GM23338 (cell line): ENCODE measurements at regions not wholly inside any gene's neighbourhood (a gene's known extent, or its start where the extent isn't known, plus 50 kb on each side); places are given as distances from the start of the nearest gene placed in this dataset.

Experiments
- ATAC-seq: fragments of 200-7000 bp; cut with Tn5 transposase; 3 replicates; pipeline ENCODE4 v1.9.1; 2020
- DNase-seq: peaks from one replicate; pipeline ENCODE4 v3.0.0-alpha.2; 2015; ENCODE audit warnings: low spot score
- H2AFZ ChIP-seq: fragments of 200-600 bp; sonication (generic); 2 replicates; pipeline ENCODE4 v1.8.0; 2016; ENCODE audit warnings: antibody characterized with exemption, mild to moderate bottlenecking, moderate library complexity
- H3F3A ChIP-seq: fragments of 200-600 bp; sonication (generic); replicated peaks from 2 replicates; pipeline ENCODE4 v1.8.0; 2017; ENCODE audit warnings: antibody characterized with exemption, mixed run types, low read depth
- H3K27ac ChIP-seq: fragments of 200-600 bp; sonication (generic); 2 replicates; pipeline ENCODE4 v1.6.1; 2016; ENCODE audit warnings: low read depth
- H3K27me3 ChIP-seq: fragments of 200-600 bp; sonication (generic); 2 replicates; pipeline ENCODE4 v1.8.0; 2016; ENCODE audit warnings: mild to moderate bottlenecking, mixed run types, moderate library complexity; ENCODE audit not compliant: insufficient read depth
- H3K36me3 ChIP-seq: fragments of 200-600 bp; sonication (generic); 2 replicates; pipeline ENCODE4 v1.8.0; 2016; ENCODE audit warnings: mild to moderate bottlenecking; ENCODE audit not compliant: insufficient read depth
- H3K4me1 ChIP-seq: fragments of 200-600 bp; sonication (generic); 2 replicates; pipeline ENCODE4 v1.8.0; 2016; ENCODE audit warnings: mild to moderate bottlenecking, moderate library complexity; ENCODE audit not compliant: insufficient read depth
- H3K4me2 ChIP-seq: fragments of 200-600 bp; sonication (generic); 2 replicates; pipeline ENCODE4 v1.7.1; 2017; ENCODE audit warnings: mixed run types
- H3K4me3 ChIP-seq: fragments of 200-600 bp; sonication (generic); 2 replicates; pipeline ENCODE4 v1.6.1; 2016; ENCODE audit warnings: mixed run types
- H3K79me2 ChIP-seq: fragments of 200-600 bp; sonication (generic); replicated peaks from 2 replicates; pipeline ENCODE4 v1.8.0; 2017; ENCODE audit warnings: mild to moderate bottlenecking; ENCODE audit not compliant: insufficient read depth
- H3K9me2 ChIP-seq: fragments of 200-600 bp; sonication (generic); 2 replicates; pipeline ENCODE4 v1.8.0; 2017; ENCODE audit not compliant: insufficient read depth
- H4K20me1 ChIP-seq: fragments of 200-600 bp; sonication (generic); replicated peaks from 2 replicates; pipeline ENCODE4 v1.8.0; 2017; ENCODE audit warnings: mild to moderate bottlenecking; ENCODE audit not compliant: insufficient read depth
- H3K27ac Mint-ChIP-seq: 2 replicates; pipeline ENCODE4 v1.8.0; 2020; ENCODE audit warnings: inconsistent platforms, mild to moderate bottlenecking, moderate library complexity, mixed read lengths
- H3K27me3 Mint-ChIP-seq: 3 replicates; pipeline ENCODE4 v1.8.0; 2022; ENCODE audit warnings: low read depth, mild to moderate bottlenecking, moderate library complexity, mixed read lengths, inconsistent platforms; ENCODE audit not compliant: insufficient read depth, poor library complexity
- H3K36me3 Mint-ChIP-seq: 3 replicates; pipeline ENCODE4 v1.8.0; 2021; ENCODE audit warnings: low read depth, mild to moderate bottlenecking, inconsistent platforms, moderate library complexity, mixed read lengths
- H3K4me1 Mint-ChIP-seq: 3 replicates; pipeline ENCODE4 v1.8.0; 2020; ENCODE audit warnings: mild to moderate bottlenecking, inconsistent platforms, mixed read lengths
- H3K4me3 Mint-ChIP-seq: 3 replicates; pipeline ENCODE4 v1.8.0; 2021; ENCODE audit warnings: moderate library complexity, mild to moderate bottlenecking, inconsistent platforms, mixed read lengths
- H3K9me3 Mint-ChIP-seq: 3 replicates; pipeline ENCODE4 v1.8.0; 2020; ENCODE audit warnings: moderate library complexity, mild to moderate bottlenecking, inconsistent platforms, mixed read lengths
- CREB1 ChIP-seq: fragments of 250-450 bp; sonication (Bioruptor Pico); IDR thresholded peaks from 2 replicates; pipeline ENCODE4 v1.5.0; 2020; ENCODE audit warnings: low read depth, mild to moderate bottlenecking, moderate library complexity
- EZH2 ChIP-seq: fragments of 200-600 bp; sonication (generic); IDR thresholded peaks from one replicate; pipeline ENCODE4 v1.8.0; 2017; ENCODE audit warnings: antibody characterized with exemption, mild to moderate bottlenecking, low read depth; ENCODE audit not compliant: unreplicated experiment
- EZH2phosphoT487 ChIP-seq: fragments of 200-600 bp; sonication (generic); IDR thresholded peaks from one replicate; pipeline ENCODE4 v1.8.1; 2018; ENCODE audit warnings: antibody characterized with exemption; ENCODE audit not compliant: unreplicated experiment
- JUNB ChIP-seq: IDR thresholded peaks from one replicate; pipeline ENCODE4 v1.6.1; 2016; ENCODE audit warnings: antibody characterized with exemption; ENCODE audit not compliant: unreplicated experiment
- NANOG ChIP-seq: IDR thresholded peaks from 2 replicates; pipeline ENCODE4 v1.6.1; 2016; ENCODE audit warnings: antibody characterized with exemption, borderline replicate concordance
- POLR2AphosphoS5 ChIP-seq: IDR thresholded peaks from 2 replicates; pipeline ENCODE4 v1.6.1; 2016; ENCODE audit warnings: antibody characterized with exemption, low read depth
- STAT1 ChIP-seq: IDR thresholded peaks from one replicate; pipeline ENCODE4 v1.6.1; 2016; ENCODE audit warnings: antibody characterized with exemption; ENCODE audit not compliant: unreplicated experiment
- ZNF114 ChIP-seq: fragments of 250-450 bp; sonication (Bioruptor Pico); IDR thresholded peaks from 2 replicates; pipeline ENCODE4 v1.5.0; 2020; ENCODE audit warnings: mild to moderate bottlenecking, moderate library complexity
- ZNF331 ChIP-seq: fragments of 250-450 bp; sonication (Bioruptor Pico); IDR thresholded peaks from 2 replicates; pipeline ENCODE4 v1.5.0; 2020; ENCODE audit warnings: low read depth, mild to moderate bottlenecking, moderate library complexity
- TF ChIP-seq, protein P1 (sequence below), 2 experiments: fragments of 200-600 bp in 1 of 2; sonication (generic) in 1 of 2; conservative IDR thresholded peaks; 2 replicates each; pipeline versions ENCODE4 v1.5.1 to v1.6.1; 2016 to 2017; ENCODE audit warnings: antibody characterized with exemption in 2 of 2, low read depth in 2 of 2, mild to moderate bottlenecking in 2 of 2, moderate library complexity in 1 of 2
- TF ChIP-seq, protein P2 (sequence below): IDR thresholded peaks from one replicate; pipeline ENCODE4 v1.6.1; 2018; ENCODE audit warnings: antibody characterized with exemption; ENCODE audit not compliant: unreplicated experiment
- TF ChIP-seq, protein P3 (sequence below): IDR thresholded peaks from 2 replicates; pipeline ENCODE4 v1.6.1; 2016; ENCODE audit warnings: antibody characterized with exemption
- TF ChIP-seq, protein P4 (sequence below): fragments of 250-450 bp; sonication (Bioruptor Pico); IDR thresholded peaks from 2 replicates; pipeline ENCODE4 v1.5.0; 2020; ENCODE audit warnings: mild to moderate bottlenecking, moderate library complexity

DNA sequence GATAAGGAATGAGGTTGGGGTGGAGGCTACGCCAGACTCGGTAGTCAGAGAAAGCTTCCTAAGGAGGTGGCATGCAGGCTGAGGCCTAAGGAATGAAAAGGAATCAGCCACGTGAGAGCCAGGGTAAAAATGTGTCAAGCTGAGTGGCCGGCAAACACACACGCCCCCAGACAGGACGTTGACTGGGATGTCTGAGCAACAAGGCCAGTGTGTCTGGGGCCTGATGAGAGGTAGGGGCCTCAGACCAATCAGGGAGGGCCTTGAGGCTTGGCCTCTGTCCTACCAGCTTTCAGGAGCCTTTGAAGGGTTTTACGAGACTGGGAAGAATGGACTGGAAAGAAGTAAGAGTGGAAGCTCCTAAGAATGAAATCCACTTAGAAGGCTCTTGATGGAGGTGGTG lies 61.0 kb upstream of the PHACTR2 start:
- H3K4me1 Mint-ChIP-seq = peaks cover 1% of the 10 kb centered on the region; the same call in 2 of the 3 replicates
- H3K27ac ChIP-seq = no peak overlapping the region

More for the DNA sequence above, 61.0 kb upstream of the PHACTR2 start:
- Histone ChIP-seq H3K4me3 (no peak overlapping the region), H3K79me2 (no peaks in the 10 kb centered on the region), H3K4me2 (no peak overlapping the region), H3K4me1 (no peaks in the 10 kb centered on the region), H3K27me3 (no peaks in the 10 kb centered on the region), H3K36me3 (no peaks in the 10 kb centered on the region), H2AFZ (no peak overlapping the region), H4K20me1 (no peaks in the 10 kb centered on the region), H3K9me2 (no peaks in the 10 kb centered on the region; the same call in 1 of the 2 replicates), H3F3A (no peaks in the 10 kb centered on the region)
- Mint-ChIP-seq H3K9me3 (no peaks in the 10 kb centered on the region), H3K36me3 (no peaks in the 10 kb centered on the region), H3K4me3 (no peak overlapping the region), H3K27me3 (peaks cover 3% of the 10 kb centered on the region), H3K27ac (no peak overlapping the region)
- no peak for ATAC-seq
- DNase-seq = no peak
- TF ChIP-seq ZNF331 (CRISPR knock-in tag) (no peak), NANOG (no peak), STAT1 (no peak), CREB1 (no peak), ZNF114 (CRISPR knock-in tag) (no peak), JUNB (no peak), EZH2phosphoT487 (no peak), EZH2 (no peak), POLR2AphosphoS5 (no peak)
- TF ChIP-seq, protein P1, sequence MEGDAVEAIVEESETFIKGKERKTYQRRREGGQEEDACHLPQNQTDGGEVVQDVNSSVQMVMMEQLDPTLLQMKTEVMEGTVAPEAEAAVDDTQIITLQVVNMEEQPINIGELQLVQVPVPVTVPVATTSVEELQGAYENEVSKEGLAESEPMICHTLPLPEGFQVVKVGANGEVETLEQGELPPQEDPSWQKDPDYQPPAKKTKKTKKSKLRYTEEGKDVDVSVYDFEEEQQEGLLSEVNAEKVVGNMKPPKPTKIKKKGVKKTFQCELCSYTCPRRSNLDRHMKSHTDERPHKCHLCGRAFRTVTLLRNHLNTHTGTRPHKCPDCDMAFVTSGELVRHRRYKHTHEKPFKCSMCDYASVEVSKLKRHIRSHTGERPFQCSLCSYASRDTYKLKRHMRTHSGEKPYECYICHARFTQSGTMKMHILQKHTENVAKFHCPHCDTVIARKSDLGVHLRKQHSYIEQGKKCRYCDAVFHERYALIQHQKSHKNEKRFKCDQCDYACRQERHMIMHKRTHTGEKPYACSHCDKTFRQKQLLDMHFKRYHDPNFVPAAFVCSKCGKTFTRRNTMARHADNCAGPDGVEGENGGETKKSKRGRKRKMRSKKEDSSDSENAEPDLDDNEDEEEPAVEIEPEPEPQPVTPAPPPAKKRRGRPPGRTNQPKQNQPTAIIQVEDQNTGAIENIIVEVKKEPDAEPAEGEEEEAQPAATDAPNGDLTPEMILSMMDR (conservative IDR thresholded peaks at IDR 0.05; ENCODE audit: low read depth in 2 of 2) = no peak
- TF ChIP-seq, protein P2, sequence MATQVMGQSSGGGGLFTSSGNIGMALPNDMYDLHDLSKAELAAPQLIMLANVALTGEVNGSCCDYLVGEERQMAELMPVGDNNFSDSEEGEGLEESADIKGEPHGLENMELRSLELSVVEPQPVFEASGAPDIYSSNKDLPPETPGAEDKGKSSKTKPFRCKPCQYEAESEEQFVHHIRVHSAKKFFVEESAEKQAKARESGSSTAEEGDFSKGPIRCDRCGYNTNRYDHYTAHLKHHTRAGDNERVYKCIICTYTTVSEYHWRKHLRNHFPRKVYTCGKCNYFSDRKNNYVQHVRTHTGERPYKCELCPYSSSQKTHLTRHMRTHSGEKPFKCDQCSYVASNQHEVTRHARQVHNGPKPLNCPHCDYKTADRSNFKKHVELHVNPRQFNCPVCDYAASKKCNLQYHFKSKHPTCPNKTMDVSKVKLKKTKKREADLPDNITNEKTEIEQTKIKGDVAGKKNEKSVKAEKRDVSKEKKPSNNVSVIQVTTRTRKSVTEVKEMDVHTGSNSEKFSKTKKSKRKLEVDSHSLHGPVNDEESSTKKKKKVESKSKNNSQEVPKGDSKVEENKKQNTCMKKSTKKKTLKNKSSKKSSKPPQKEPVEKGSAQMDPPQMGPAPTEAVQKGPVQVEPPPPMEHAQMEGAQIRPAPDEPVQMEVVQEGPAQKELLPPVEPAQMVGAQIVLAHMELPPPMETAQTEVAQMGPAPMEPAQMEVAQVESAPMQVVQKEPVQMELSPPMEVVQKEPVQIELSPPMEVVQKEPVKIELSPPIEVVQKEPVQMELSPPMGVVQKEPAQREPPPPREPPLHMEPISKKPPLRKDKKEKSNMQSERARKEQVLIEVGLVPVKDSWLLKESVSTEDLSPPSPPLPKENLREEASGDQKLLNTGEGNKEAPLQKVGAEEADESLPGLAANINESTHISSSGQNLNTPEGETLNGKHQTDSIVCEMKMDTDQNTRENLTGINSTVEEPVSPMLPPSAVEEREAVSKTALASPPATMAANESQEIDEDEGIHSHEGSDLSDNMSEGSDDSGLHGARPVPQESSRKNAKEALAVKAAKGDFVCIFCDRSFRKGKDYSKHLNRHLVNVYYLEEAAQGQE = no peak
- TF ChIP-seq, protein P3, sequence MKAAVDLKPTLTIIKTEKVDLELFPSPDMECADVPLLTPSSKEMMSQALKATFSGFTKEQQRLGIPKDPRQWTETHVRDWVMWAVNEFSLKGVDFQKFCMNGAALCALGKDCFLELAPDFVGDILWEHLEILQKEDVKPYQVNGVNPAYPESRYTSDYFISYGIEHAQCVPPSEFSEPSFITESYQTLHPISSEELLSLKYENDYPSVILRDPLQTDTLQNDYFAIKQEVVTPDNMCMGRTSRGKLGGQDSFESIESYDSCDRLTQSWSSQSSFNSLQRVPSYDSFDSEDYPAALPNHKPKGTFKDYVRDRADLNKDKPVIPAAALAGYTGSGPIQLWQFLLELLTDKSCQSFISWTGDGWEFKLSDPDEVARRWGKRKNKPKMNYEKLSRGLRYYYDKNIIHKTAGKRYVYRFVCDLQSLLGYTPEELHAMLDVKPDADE = no peak
- TF ChIP-seq, protein P4, sequence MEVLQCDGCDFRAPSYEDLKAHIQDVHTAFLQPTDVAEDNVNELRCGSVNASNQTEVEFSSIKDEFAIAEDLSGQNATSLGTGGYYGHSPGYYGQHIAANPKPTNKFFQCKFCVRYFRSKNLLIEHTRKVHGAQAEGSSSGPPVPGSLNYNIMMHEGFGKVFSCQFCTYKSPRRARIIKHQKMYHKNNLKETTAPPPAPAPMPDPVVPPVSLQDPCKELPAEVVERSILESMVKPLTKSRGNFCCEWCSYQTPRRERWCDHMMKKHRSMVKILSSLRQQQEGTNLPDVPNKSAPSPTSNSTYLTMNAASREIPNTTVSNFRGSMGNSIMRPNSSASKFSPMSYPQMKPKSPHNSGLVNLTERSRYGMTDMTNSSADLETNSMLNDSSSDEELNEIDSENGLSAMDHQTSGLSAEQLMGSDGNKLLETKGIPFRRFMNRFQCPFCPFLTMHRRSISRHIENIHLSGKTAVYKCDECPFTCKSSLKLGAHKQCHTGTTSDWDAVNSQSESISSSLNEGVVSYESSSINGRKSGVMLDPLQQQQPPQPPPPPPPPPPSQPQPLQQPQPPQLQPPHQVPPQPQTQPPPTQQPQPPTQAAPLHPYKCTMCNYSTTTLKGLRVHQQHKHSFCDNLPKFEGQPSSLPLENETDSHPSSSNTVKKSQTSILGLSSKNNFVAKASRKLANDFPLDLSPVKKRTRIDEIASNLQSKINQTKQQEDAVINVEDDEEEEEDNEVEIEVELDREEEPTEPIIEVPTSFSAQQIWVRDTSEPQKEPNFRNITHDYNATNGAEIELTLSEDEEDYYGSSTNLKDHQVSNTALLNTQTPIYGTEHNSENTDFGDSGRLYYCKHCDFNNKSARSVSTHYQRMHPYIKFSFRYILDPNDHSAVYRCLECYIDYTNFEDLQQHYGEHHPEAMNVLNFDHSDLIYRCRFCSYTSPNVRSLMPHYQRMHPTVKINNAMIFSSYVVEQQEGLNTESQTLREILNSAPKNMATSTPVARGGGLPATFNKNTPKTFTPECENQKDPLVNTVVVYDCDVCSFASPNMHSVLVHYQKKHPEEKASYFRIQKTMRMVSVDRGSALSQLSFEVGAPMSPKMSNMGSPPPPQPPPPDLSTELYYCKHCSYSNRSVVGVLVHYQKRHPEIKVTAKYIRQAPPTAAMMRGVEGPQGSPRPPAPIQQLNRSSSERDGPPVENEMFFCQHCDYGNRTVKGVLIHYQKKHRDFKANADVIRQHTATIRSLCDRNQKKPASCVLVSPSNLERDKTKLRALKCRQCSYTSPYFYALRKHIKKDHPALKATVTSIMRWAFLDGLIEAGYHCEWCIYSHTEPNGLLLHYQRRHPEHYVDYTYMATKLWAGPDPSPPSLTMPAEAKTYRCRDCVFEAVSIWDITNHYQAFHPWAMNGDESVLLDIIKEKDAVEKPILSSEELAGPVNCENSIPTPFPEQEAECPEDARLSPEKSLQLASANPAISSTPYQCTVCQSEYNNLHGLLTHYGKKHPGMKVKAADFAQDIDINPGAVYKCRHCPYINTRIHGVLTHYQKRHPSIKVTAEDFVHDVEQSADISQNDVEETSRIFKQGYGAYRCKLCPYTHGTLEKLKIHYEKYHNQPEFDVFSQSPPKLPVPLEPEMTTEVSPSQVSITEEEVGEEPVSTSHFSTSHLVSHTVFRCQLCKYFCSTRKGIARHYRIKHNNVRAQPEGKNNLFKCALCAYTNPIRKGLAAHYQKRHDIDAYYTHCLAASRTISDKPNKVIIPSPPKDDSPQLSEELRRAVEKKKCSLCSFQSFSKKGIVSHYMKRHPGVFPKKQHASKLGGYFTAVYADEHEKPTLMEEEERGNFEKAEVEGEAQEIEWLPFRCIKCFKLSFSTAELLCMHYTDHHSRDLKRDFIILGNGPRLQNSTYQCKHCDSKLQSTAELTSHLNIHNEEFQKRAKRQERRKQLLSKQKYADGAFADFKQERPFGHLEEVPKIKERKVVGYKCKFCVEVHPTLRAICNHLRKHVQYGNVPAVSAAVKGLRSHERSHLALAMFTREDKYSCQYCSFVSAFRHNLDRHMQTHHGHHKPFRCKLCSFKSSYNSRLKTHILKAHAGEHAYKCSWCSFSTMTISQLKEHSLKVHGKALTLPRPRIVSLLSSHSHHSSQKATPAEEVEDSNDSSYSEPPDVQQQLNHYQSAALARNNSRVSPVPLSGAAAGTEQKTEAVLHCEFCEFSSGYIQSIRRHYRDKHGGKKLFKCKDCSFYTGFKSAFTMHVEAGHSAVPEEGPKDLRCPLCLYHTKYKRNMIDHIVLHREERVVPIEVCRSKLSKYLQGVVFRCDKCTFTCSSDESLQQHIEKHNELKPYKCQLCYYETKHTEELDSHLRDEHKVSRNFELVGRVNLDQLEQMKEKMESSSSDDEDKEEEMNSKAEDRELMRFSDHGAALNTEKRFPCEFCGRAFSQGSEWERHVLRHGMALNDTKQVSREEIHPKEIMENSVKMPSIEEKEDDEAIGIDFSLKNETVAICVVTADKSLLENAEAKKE = no peak
